ENCODE measurements at regions not wholly inside any gene's neighbourhood (a gene's known extent, or its start where the extent isn't known, plus 50 kb on each side); places are given as distances from the start of the nearest gene placed in this dataset.
"Not testable (repeated sequence)": the region's sequence is repeated elsewhere in the genome, so short reads cannot be mapped to it uniquely, and the experiment has no call there.

DNA sequence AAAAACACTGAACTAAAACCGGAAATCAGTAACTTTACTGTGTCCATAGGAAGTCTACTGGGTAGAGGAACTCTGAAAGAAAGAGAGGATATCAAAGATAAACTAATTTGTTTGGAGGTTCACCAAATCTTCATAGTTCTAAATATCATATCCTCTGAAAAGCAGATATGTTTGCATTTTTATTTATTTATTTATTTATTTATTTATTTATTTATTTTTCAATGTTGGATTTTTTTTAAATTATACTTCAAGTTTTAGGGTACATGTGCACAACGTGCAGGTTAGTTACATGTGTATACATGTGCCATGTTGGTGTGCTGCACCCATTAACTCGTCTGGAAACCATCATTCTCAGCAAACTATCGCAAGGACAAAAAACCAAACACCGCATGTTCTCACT is 813.7 kb downstream of the EPHA4 start:
- in situ Hi-C loops (cut with MboI; ENCODE audit: low pct_unique_long_range_greater_than_20kb, low sequenced_read_pairs); DNase-seq: not testable (repeated sequence)

DNA sequence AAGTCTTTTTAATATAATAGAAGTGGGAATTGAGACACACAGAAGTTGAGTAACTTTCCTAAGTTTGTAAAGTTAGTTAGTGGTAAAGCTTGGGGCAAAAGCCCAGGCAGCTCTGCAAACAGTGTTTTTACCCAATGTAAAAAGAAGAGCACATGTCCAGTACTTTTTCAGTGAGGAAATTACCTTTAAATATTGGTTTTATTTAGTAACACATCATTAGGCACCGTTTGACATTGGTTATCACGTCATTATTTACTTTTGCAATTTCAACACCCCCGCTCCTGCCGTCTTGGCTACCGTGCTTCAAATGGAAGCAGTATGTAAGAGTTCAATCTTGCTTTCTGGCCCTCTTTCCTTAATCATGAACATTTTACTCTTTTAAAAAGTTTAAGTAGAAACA is 807.9 kb downstream of the EPHA4 start:
- no peak for DNase-seq
- in situ Hi-C loops (cut with MboI; ENCODE audit: low pct_unique_long_range_greater_than_20kb, low sequenced_read_pairs), result no loop called here

DNA sequence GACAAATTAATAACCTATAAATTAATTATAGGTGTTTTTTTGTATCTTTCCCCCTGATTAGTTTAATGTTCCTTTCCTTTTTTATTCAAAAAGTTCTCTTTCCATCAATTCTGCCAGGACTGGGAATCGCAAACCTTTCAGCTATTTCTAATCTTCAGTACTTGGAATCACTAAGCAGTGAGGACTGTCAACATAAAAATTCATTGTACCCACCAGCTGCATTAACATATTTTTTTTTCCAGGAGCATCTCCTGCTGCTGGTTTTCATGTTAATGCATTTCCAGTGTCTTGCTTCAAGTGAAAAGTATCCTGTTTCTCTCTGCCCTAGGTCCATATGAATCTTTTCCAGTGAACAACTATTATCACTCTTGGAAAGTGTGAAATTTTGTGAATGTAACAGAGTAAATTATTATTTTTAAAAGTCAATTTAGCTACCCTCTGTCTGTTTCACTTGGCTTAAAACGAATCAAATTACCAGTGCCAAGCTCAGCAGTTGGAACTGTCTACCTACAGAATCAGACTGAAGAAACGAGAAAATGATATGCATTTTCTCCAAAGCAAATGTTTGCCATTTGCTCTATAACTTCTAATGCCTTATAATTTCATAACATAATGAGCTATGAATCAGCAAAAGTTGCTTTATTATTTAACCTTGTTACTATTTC is 804.4 kb downstream of the EPHA4 start:
- no peak for DNase-seq
- in situ Hi-C loops (cut with MboI; ENCODE audit: low pct_unique_long_range_greater_than_20kb, low sequenced_read_pairs), result no loop called here

GRCh38 chr2:220775856-220776488 is 796.1 kb downstream of the EPHA4 start:
- in situ Hi-C loops (cut with MboI; ENCODE audit: low pct_unique_long_range_greater_than_20kb, low sequenced_read_pairs), result no loop called here

GRCh38 chr2:220779076-220779475 is 793.0 kb downstream of the EPHA4 start:
- in situ Hi-C loops (cut with MboI; ENCODE audit: low pct_unique_long_range_greater_than_20kb, low sequenced_read_pairs); DNase-seq: not testable (repeated sequence)

More at GRCh38 chr2:220775856-220776488, 796.1 kb downstream of the EPHA4 start:
- no peak for DNase-seq

DNA sequence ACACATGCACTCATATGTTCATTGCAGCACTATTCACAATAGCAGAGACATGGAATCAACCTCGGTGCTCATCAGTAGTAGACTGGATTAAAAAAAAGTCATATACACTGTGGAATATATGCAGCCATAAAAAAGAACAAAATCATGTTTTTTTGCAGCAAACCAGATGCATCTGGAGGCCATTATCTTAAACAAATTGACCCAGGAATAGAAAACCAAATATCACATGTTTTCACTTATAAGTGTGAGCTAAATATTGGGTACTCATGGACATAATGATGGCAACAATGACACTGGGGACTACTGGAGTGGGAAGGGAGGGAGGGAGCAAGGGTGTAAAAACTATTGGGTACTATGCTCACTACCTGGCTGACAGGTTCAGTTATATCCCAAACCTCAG is 792.6 kb downstream of the EPHA4 start:
- no peak for DNase-seq
- in situ Hi-C loops (cut with MboI; ENCODE audit: low pct_unique_long_range_greater_than_20kb, low sequenced_read_pairs), result no loop called here

DNA sequence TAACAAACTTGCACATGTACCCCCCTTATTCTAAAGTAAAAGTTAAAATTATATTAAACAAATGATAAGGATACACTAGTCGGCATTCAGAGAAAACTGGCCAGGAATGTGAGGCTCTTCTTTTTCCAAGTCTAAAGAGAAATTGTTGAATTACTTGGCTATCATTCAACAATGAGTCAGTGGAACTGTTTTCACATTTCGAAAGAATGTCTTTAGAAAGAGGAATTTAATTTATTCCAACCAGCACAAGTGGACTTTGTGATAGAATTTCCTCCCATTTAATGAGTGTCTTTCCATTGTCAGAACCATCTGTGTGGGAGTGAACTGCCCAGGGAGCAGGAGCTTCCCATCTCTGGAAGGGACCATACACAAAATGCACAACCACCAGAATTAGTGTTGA is 792.2 kb downstream of the EPHA4 start:
- in situ Hi-C loops (cut with MboI; ENCODE audit: low pct_unique_long_range_greater_than_20kb, low sequenced_read_pairs), result no loop called here
- DNase-seq, result no peak

GRCh38 chr2:220781622-220782241 is 790.4 kb downstream of the EPHA4 start:
- DNase-seq, result no peak
- in situ Hi-C loops (cut with MboI; ENCODE audit: low pct_unique_long_range_greater_than_20kb, low sequenced_read_pairs), result no loop called here

- DNase-seq, result no peak
- in situ Hi-C loops (cut with MboI; ENCODE audit: low pct_unique_long_range_greater_than_20kb, low sequenced_read_pairs), result no loop called here
Observed at GRCh38 chr2:220782609-220783113, 789.4 kb downstream of the EPHA4 start.

GRCh38 chr2:220783671-220784070 is 788.4 kb downstream of the EPHA4 start:
- in situ Hi-C loops (cut with MboI; ENCODE audit: low pct_unique_long_range_greater_than_20kb, low sequenced_read_pairs), result no loop called here
- DNase-seq, result no peak

- DNase-seq, result no peak
- in situ Hi-C loops (cut with MboI; ENCODE audit: low pct_unique_long_range_greater_than_20kb, low sequenced_read_pairs), result no loop called here
Observed at GRCh38 chr2:220785178-220785577, 786.9 kb downstream of the EPHA4 start.

DNA sequence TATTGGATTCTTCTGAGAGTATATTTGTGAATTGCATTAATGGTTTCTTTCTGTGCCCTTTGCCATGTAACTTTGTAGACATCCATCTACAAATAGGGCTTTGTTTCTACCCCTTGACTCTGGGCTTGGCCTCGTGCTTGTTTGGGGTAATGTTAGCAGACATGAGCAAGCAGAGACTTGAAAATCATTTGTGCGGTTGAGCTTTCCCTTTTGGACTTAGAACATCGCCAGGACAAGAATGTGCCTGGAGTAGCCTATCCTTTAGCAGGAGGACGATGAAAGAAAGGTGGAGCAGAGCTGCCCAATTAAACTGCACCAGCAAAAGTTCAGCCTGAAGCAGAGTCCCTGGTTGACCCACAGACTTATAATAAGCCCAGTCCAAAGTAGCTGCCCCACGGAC is 785.9 kb downstream of the EPHA4 start:
- DNase-seq, result no peak
- in situ Hi-C loops (cut with MboI; ENCODE audit: low pct_unique_long_range_greater_than_20kb, low sequenced_read_pairs), result no loop called here

- in situ Hi-C loops (cut with MboI; ENCODE audit: low pct_unique_long_range_greater_than_20kb, low sequenced_read_pairs), result no loop called here
- no peak for DNase-seq
Observed at GRCh38 chr2:220787251-220787650, 784.9 kb downstream of the EPHA4 start.

DNA sequence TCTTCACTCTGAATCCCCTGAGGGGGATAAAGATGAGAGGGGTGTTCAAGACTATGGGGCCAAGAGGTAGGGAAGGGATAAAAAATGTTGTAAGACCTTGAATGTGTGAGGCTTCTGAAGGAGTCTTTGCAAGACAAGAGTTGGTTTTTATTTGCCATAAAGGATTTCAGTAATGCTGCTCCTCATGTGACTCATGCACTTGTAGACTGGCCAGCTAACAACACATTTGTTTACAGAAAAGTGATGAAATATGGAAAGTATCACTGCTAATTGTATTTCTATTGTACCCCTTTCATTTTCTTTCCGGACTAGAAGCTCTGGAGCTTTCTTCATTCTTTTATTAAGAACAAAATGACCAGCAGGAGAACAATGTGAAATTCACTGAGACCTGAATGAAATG is 782.1 kb downstream of the EPHA4 start:
- DNase-seq, result no peak
- in situ Hi-C loops (cut with MboI; ENCODE audit: low pct_unique_long_range_greater_than_20kb, low sequenced_read_pairs), result no loop called here

DNA sequence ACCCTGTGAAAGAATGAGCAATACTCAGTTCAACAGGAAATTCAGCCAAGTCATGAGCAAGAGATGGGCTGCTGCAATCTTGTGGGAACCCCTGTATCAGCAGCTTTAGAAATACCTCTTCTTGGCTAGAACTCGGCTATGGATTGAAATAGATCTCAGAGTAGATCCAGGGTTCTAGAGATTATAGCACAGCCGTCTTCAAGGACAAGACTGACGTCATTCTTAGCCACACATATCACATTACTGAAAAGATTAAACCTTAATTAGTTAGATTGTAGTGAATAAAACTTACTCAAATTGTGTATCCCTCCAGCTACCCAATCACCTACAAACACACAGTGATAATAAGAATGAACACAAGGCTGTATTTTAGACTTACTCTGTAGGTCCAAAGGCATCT is 776.4 kb downstream of the EPHA4 start:
- DNase-seq, result no peak
- in situ Hi-C loops (cut with MboI; ENCODE audit: low pct_unique_long_range_greater_than_20kb, low sequenced_read_pairs), result no loop called here

GRCh38 chr2:220811115-220811514 is 761.0 kb downstream of the EPHA4 start:
- no peak for DNase-seq
- in situ Hi-C loops (cut with MboI; ENCODE audit: low pct_unique_long_range_greater_than_20kb, low sequenced_read_pairs), result no loop called here

DNA sequence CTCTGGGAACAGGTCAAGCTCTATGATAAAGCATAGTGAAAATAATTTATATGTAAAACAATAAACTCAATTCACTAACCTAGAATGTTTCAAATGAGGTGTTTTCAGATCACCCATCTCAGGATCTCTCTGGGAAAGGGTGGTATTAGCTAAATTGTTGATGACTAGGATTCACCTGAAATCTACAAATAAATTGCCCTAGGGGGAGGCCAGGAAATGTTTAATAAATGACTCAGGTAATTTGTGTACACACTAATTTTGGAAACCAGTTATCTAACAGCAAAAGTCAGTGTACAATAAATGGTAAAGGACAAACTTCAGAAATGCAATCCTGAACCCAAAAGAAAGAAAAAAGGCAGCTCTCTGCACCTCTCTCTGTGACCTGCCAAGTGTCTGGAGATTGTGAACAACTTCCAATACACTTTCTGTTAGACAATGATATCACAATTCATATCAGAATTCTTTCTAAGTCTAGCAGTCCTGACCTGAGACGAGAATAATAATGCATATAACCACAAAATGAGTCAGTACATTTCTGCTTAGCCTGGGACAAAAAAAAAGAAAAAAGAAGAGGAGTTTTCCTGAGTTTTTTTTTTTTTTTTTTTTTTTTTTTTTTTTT is 760.0 kb downstream of the EPHA4 start:
- in situ Hi-C loops (cut with MboI; ENCODE audit: low pct_unique_long_range_greater_than_20kb, low sequenced_read_pairs), result no loop called here
- no peak for DNase-seq

GRCh38 chr2:220814441-220814840 is 757.7 kb downstream of the EPHA4 start:
- in situ Hi-C loops (cut with MboI; ENCODE audit: low pct_unique_long_range_greater_than_20kb, low sequenced_read_pairs), result no loop called here

DNA sequence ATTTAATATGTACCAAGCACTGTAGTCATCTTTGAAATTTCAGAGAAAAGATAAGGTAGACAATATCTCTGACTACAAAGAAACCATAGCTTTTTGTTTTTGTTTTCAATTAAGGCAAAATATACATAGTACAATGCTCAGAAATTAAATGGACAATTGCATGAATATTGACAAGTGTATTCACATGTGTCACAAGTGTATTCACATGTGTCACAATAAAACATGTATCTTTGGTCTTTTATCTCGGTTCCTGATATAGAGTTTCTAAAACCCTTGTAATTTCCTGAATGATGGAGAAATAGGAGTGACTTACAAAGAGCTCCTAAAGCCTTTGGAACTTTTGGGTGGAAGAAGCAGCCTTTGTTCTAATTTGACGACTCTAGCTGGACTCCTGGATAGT is 756.4 kb downstream of the EPHA4 start:
- in situ Hi-C loops (cut with MboI; ENCODE audit: low pct_unique_long_range_greater_than_20kb, low sequenced_read_pairs), result no loop called here
- no peak for DNase-seq

More at GRCh38 chr2:220814441-220814840, 757.7 kb downstream of the EPHA4 start:
- DNase-seq, result no peak

GRCh38 chr2:220821683-220822082 is 750.4 kb downstream of the EPHA4 start:
- in situ Hi-C loops (cut with MboI; ENCODE audit: low pct_unique_long_range_greater_than_20kb, low sequenced_read_pairs), result no loop called here
- DNase-seq, result no peak
